ENCODE measurements at regions not wholly inside any gene's neighbourhood (a gene's known extent, or its start where the extent isn't known, plus 50 kb on each side); places are given as distances from the start of the nearest gene placed in this dataset.
"Not testable (repeated sequence)": the region's sequence is repeated elsewhere in the genome, so short reads cannot be mapped to it uniquely, and the experiment has no call there.

DNA sequence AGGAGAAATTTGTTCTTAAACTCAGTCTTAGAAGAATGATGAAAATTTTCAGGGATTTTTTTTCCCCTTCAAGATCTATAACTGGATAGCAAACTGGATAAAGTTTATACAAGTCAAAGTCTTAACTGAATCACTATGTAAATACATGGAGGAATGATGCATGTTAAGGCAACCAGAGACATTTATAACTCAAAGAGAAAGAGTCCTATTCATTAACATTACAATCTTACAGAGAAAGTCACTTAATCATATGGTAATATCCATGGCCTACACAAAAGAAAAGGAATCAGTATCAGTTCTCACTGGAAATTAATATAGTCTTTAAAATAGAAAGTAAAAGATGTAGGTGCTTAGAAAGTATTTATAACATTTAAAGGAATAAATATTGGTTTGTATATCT, 869.1 kb downstream of the TBL1XR1 start:
- Mint-ChIP-seq H3K9me3 (peaks cover 8% of the 10 kb centered on the region), H3K36me3 (ENCODE audit: low read depth) (no peaks in the 10 kb centered on the region), H3K27me3 (no peaks in the 10 kb centered on the region), H3K4me1 (ENCODE audit: low read depth) (no peaks in the 10 kb centered on the region), H3K27ac (no peak overlapping the region), H3K4me3 (no peak overlapping the region)
- DNase-seq, result no peak

DNA sequence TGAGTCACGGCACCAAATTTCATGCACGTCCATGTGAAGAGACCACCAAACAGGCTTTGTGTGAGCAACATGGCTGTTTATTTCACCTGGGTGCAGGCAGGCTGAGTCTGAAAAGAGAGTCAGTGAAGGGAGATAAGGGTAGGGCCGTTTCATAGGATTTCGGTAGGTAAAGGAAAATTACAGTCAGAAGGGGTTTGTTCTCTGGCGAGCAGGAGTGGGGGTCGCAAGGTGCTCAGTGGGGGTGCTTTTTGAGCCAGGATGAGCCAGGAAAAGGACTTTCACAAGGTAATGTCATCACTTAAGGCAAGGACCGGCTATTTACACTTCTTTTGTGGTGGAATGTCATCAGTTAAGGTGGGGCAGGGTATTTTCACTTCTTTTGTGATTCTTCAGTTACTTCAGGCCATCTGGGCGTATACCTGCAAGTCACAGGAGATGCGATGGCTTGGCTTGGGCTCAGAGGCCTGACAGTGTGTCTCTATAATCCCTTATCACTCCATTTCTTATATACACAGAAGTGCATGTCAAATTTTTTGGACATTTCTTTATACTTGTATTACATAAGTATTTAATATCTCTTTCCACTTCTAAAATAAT, 870.3 kb downstream of the TBL1XR1 start:
- H3K4me3 Mint-ChIP-seq; H3K27me3 Mint-ChIP-seq; H3K27ac Mint-ChIP-seq; H3K36me3 Mint-ChIP-seq (ENCODE audit: low read depth); DNase-seq; H3K4me1 Mint-ChIP-seq (ENCODE audit: low read depth); H3K9me3 Mint-ChIP-seq: not testable (repeated sequence)

DNA sequence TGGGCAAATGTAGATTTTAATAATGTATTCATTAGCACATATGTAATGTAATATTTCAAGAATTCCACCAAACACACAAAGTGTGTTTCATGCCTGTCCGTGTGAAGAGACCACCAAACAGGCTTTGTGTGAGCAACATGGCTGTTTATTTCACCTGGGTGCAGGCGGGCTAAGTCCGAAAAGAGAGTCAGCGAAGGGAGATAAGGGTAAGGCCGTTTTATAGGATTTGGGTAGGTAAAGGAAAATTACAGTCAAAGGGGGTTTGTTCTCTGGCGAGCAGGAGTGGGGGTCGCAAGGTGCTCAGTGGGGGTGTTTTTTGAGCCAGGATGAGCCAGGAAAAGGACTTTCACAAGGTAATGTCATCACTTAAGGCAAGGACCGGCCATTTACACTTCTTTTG, 875.8 kb downstream of the TBL1XR1 start:
- not testable (repeated sequence) for H3K4me3 Mint-ChIP-seq; H3K27ac Mint-ChIP-seq; H3K4me1 Mint-ChIP-seq (ENCODE audit: low read depth); DNase-seq; H3K9me3 Mint-ChIP-seq; H3K36me3 Mint-ChIP-seq (ENCODE audit: low read depth); H3K27me3 Mint-ChIP-seq

DNA sequence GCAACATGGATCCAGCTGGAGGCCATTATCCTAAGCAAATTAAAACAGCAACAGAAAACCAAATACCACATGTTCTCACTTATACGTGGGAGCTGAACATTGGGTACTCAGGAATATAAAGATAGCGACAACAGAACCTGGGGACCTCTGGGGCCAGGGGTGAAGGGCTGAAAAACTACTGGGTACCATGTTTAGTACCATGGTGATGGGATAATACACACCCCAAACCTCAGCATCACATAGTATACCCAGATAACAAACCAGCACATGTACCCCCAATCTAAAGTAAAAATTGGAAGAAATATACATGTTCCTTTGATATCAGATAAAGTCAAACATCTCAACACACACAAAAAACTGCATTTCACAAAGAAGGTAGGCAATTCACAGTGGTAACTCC, 876.2 kb downstream of the TBL1XR1 start:
- Mint-ChIP-seq H3K36me3 (ENCODE audit: low read depth) (no peaks in the 10 kb centered on the region), H3K9me3 (peaks cover 8% of the 10 kb centered on the region), H3K4me1 (ENCODE audit: low read depth) (no peaks in the 10 kb centered on the region), H3K27me3 (no peaks in the 10 kb centered on the region), H3K27ac (no peak overlapping the region), H3K4me3 (no peak overlapping the region)
- no peak for DNase-seq

DNA sequence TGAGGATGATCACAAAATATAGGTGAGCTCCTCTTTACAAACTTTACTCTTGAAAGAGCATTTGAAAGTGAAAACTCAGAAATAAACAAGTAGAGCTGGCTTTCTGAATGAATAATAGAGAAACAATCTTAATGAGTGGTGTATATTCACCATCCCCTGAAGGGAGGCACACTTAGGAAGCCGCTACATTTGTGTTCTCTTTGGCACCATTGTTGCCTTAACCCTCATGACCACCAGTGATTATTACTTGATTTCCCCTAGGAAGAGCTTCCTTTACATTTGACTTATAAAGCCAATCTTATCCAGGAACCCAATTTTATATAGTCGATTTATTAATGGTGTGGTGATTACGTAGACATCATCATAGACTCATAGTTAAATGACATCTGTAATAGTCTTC, 883.9 kb downstream of the TBL1XR1 start:
- DNase-seq, result no peak
- no peak overlapping the region for H3K27ac Mint-ChIP-seq
- no peaks in the 10 kb centered on the region for H3K27me3 Mint-ChIP-seq
- H3K36me3 Mint-ChIP-seq (ENCODE audit: low read depth), result no peaks in the 10 kb centered on the region
- no peak overlapping the region for H3K4me3 Mint-ChIP-seq
- H3K4me1 Mint-ChIP-seq (ENCODE audit: low read depth), result no peaks in the 10 kb centered on the region
- H3K9me3 Mint-ChIP-seq, result peaks cover 5% of the 10 kb centered on the region

DNA sequence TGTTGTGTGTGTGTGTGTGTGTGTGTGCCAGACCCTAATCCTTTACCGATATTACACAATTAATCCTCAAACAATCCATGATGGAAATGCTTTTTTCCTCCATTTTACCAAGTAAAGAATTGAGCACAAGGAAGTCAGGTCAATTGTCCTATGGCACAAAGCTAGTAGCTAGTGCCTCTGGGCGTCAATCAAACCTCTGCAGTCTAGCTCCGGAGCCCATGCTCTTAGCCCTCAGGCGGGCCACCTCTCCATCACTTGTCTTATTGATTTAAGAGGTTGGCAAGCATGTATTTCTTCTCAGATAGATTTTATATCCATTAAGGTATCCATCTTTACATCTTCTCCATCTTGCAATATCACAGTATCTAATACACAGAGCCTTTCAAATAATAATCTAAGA, 886.6 kb downstream of the TBL1XR1 start:
- H3K27ac Mint-ChIP-seq, result no peak overlapping the region
- peaks cover 4% of the 10 kb centered on the region for H3K9me3 Mint-ChIP-seq
- H3K27me3 Mint-ChIP-seq, result no peaks in the 10 kb centered on the region
- no peak for DNase-seq
- H3K4me1 Mint-ChIP-seq (ENCODE audit: low read depth), result no peaks in the 10 kb centered on the region
- H3K36me3 Mint-ChIP-seq (ENCODE audit: low read depth), result no peaks in the 10 kb centered on the region
- H3K4me3 Mint-ChIP-seq, result no peak overlapping the region

DNA sequence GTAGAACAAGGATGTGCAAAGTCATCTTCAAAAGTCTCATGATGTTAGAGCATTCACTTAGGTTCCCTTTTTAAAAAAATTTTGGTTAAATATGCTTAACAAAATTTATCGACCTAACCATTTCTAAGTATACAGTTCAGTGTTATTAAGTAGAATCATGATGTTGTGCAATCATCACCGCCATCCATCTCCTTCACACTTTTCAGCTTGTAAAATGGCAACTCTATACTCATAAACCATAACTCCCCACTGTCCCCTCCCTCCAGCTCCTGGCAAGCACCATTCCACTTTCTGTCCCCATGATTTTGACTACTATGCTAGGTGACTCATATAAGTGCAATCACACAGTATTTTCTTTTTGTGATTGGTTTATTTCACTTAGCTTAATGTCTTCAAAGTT, 895.0 kb downstream of the TBL1XR1 start:
- Mint-ChIP-seq H3K4me3 (no peak overlapping the region), H3K4me1 (ENCODE audit: low read depth) (no peaks in the 10 kb centered on the region), H3K36me3 (ENCODE audit: low read depth) (no peaks in the 10 kb centered on the region), H3K9me3 (no peaks in the 10 kb centered on the region), H3K27me3 (no peaks in the 10 kb centered on the region), H3K27ac (no peak overlapping the region)
- no peak for DNase-seq

DNA sequence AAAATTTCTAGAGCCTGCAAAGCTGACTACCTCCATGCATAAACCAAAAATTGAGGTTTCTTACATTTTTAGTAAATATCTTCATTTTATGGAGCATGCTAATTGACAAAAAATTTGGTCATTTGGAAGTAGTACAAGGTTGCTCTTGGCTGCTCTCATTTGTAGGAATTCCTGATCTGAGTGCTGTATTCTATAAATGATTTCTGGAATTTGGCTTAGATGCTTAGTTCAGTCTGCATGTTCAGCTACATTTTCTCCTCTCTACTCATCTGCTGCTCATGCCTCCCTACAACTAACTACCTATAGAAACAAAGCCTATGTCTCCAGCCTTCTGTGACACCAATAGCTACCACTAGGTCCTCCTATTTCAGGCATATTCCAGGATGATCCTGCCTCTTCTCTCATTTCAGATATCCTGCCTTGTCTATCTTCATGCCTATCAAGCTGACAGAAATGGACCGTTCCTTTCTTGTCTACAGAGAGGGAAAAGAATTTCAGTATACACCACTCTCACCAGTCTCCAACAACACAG, 901.1 kb downstream of the TBL1XR1 start:
- no peaks in the 10 kb centered on the region for H3K4me1 Mint-ChIP-seq (ENCODE audit: low read depth)
- H3K27me3 Mint-ChIP-seq, result no peaks in the 10 kb centered on the region
- DNase-seq, result no peak
- no peak overlapping the region for H3K27ac Mint-ChIP-seq
- no peaks in the 10 kb centered on the region for H3K36me3 Mint-ChIP-seq (ENCODE audit: low read depth)
- H3K9me3 Mint-ChIP-seq, result peaks cover 16% of the 10 kb centered on the region
- no peak overlapping the region for H3K4me3 Mint-ChIP-seq

DNA sequence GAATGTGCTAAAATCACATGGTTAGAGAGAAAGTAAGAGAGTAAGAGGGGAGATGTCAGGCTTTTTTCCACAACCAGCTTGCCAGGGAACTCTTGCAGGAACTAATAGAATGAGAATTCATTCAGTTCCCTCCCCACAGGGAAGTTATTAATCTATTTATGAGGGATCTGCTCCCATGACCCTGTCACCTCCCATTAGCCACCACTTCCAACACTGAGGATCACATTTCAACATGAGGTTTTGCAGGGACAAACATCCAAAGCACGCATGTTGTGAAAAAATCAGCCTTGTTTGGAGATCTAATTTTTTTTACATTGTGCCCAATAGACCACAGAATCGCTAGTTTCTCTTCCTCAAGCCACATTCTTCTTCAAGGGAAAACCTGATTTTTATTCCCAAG, 904.0 kb downstream of the TBL1XR1 start:
- DNase-seq, result no peak
- Mint-ChIP-seq H3K9me3 (peaks cover 16% of the 10 kb centered on the region), H3K4me1 (ENCODE audit: low read depth) (no peaks in the 10 kb centered on the region), H3K4me3 (no peak overlapping the region), H3K27ac (no peak overlapping the region), H3K27me3 (no peaks in the 10 kb centered on the region), H3K36me3 (ENCODE audit: low read depth) (no peaks in the 10 kb centered on the region)

DNA sequence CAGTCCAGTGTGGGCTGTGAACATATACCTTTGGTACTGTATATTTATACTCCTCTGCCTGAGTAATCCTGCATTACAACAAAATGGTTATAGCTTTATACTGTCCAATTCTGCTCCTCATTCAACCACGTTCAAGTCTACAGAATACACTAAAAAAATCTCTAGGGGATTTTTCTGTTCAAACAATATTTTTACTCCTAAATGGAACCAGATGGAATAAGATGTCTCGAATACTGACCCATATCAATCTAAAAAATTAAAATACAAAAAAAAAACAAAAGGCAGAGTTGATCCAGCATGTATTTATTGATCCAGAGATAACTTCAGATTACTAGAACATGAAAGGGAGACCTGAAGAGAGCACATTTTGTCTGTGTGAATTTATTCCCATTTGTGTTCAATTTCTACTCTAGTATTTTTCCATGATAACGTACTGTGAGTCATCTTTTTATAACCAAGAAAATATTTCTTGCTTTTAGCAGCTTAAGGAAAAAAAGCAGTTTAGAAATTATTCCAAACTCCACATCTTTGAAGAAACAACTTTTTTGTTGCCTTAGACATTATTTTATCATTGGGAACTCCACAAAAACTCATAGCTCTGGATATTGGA, 910.7 kb downstream of the TBL1XR1 start:
- H3K4me3 Mint-ChIP-seq, result no peak overlapping the region
- no peaks in the 10 kb centered on the region for H3K36me3 Mint-ChIP-seq (ENCODE audit: low read depth)
- no peaks in the 10 kb centered on the region for H3K27me3 Mint-ChIP-seq
- H3K27ac Mint-ChIP-seq, result no peak overlapping the region
- no peak for DNase-seq
- H3K9me3 Mint-ChIP-seq, result peaks cover 4% of the 10 kb centered on the region
- H3K4me1 Mint-ChIP-seq (ENCODE audit: low read depth), result no peaks in the 10 kb centered on the region

DNA sequence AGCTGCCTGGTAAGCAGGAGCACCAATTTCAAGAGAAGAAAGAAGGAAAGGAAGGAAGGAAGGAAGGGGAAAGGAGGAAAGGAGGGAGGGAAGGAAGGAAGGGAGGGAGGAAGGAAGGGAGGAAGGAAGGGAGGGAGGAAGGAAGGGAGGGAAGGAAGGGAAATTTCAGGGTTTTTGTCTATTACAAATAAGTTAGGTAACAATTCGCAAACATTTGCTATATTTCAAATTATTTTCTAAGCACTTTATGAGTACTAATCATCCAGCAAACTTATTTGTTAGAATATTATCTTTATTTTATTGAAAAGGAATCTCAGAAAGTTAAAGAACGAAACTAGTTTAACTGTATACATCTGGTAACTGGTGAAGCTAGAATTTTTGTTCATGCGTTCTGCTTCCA, 921.7 kb downstream of the TBL1XR1 start:
- Mint-ChIP-seq H3K36me3 (ENCODE audit: low read depth) (no peaks in the 10 kb centered on the region), H3K9me3 (peaks cover under 1% of the 10 kb centered on the region), H3K4me1 (ENCODE audit: low read depth) (no peaks in the 10 kb centered on the region), H3K27ac (no peak overlapping the region), H3K4me3 (no peak overlapping the region), H3K27me3 (no peaks in the 10 kb centered on the region)
- no peak for DNase-seq

DNA sequence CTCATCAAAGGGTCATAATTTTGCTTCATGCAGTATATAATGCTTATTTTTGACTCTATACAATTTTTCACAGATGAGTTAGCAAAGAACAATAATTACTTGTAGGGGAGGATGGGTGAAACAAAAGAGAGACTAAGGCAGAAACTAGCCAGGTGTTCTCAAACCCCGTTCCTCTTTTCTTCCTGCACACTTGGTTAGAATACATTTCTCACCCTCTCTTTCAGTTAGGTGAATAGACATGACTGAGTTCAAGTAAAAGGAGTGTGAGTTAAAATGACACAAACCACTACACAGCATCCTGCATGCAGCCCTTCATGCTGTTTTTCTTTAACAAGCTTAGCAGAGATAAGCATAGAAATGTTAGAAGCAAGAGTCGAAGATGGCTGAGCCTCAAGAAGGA, 922.2 kb downstream of the TBL1XR1 start:
- no peak overlapping the region for H3K27ac Mint-ChIP-seq
- H3K36me3 Mint-ChIP-seq (ENCODE audit: low read depth), result no peaks in the 10 kb centered on the region
- no peak for DNase-seq
- no peak overlapping the region for H3K4me3 Mint-ChIP-seq
- peaks cover 4% of the 10 kb centered on the region for H3K9me3 Mint-ChIP-seq
- no peaks in the 10 kb centered on the region for H3K27me3 Mint-ChIP-seq
- no peaks in the 10 kb centered on the region for H3K4me1 Mint-ChIP-seq (ENCODE audit: low read depth)

DNA sequence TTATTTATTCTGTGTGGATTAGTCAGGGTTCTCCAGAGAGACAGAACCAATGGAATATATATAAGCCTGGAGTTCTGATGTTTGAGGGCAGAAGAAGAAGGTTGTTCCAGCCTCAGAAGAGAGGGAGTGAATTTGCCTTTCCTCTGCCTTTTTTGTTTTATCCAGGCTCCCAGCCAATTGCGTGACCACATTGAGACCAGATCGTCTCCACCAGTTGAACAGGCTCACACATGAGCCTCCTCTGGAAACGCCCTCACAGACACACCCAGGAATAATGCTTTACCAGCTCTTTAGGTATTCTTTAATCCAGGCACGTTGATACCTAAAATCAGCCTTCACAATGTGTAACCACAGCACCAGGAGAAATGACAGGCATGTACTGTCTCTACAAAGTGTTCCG, 923.1 kb downstream of the TBL1XR1 start:
- Mint-ChIP-seq H3K27me3 (no peaks in the 10 kb centered on the region), H3K4me1 (ENCODE audit: low read depth) (no peaks in the 10 kb centered on the region), H3K9me3 (peaks cover 4% of the 10 kb centered on the region), H3K27ac (no peak overlapping the region), H3K36me3 (ENCODE audit: low read depth) (no peaks in the 10 kb centered on the region), H3K4me3 (no peak overlapping the region)
- DNase-seq, result no peak

DNA sequence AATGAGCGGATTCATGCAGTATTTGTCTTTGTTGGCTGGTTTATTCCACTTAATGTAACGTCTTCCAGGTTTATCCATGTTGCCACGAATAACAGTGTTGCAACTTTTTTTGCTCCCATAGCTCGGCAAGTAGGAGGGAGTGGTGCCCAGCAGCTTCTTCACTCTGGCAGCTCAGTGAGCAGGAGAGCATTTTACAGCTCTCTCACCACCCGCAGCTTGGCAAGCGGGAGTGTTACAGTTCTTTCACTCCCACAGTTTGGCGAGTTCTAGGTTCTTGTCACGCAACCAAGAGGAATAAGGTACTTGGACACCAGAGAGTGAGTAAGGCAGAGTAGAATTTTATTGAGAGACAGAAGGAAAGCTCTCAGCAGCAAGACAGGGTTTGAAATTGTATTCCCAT, 935.2 kb downstream of the TBL1XR1 start:
- no peak overlapping the region for H3K4me3 Mint-ChIP-seq
- H3K36me3 Mint-ChIP-seq (ENCODE audit: low read depth), result no peaks in the 10 kb centered on the region
- no peaks in the 10 kb centered on the region for H3K27me3 Mint-ChIP-seq
- no peaks in the 10 kb centered on the region for H3K4me1 Mint-ChIP-seq (ENCODE audit: low read depth)
- peaks cover 15% of the 10 kb centered on the region for H3K9me3 Mint-ChIP-seq
- no peak for DNase-seq
- no peak overlapping the region for H3K27ac Mint-ChIP-seq

DNA sequence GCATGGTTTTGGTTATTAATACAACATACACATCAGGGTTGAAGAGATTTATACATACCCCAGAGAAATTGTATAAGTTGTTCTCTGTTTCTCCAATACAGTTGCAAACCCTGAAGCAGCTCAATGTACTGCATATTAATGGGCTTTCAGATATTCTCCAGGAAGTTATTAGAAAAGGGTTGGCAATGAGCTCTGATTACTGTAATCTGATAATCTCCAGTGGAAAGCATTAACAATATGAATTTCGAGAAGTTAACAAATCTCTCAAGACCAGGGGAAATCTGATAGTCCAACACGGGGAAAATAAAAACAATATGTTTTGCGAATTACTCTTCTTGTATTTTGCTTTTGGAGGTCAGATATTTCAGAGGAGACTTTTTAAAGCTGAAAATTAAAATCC, 950.1 kb downstream of the TBL1XR1 start:
- Mint-ChIP-seq H3K9me3 (peaks cover 10% of the 10 kb centered on the region), H3K27me3 (no peaks in the 10 kb centered on the region), H3K4me1 (ENCODE audit: low read depth) (no peaks in the 10 kb centered on the region), H3K27ac (no peak overlapping the region), H3K36me3 (ENCODE audit: low read depth) (no peaks in the 10 kb centered on the region), H3K4me3 (no peak overlapping the region)
- DNase-seq, result no peak

DNA sequence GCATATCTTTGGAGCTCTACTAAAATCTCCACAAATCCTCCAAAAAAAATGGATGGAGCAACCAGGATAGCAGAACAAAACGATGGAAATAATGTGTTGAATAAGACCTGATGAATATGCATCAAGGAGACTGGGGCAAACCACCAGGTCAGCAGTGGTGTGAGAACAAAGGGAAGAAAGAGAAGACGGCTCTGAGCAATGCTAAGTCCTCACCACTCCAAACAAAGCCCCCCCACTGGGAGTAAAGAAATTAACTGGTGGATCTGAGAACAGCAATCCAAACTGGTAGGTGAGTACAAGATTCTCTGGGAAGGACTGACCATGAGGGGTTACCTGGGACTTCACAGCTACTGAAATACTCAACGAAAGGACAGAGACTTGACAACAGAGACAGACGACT, 977.3 kb downstream of the TBL1XR1 start:
- Mint-ChIP-seq H3K4me3 (no peak overlapping the region), H3K9me3 (peaks cover 4% of the 10 kb centered on the region), H3K27me3 (no peaks in the 10 kb centered on the region), H3K4me1 (ENCODE audit: low read depth) (no peaks in the 10 kb centered on the region), H3K36me3 (ENCODE audit: low read depth) (no peaks in the 10 kb centered on the region), H3K27ac (no peak overlapping the region)
- no peak for DNase-seq
